HEK293T (cell line): ENCODE measurements at regions not wholly inside any gene's neighbourhood (a gene's known extent, or its start where the extent isn't known, plus 50 kb on each side); places are given as distances from the start of the nearest gene placed in this dataset.

Experiments used
- CTCF ChIA-PET: fragments of 350-600 bp; formaldehyde crosslinking; extraction: SDS; loops from one replicate; lab custom pipeline; 2021; ENCODE audit warnings: antibody characterized with exemption, inconsistent platforms; lab: Yijun Ruan, JAX
- POLR2A ChIA-PET: fragments of 350-600 bp; formaldehyde crosslinking; extraction: SDS; loops from one replicate; lab custom pipeline; 2020; ENCODE audit warnings: antibody characterized with exemption, inconsistent platforms; lab: Yijun Ruan, JAX
- DNase-seq: peaks from one replicate; pipeline ENCODE4 v3.0.0; 2012; ENCODE audit warnings: mixed read lengths; ENCODE audit errors: extremely low spot score
- ARNT ChIP-seq: fragments of 450-650 bp; IDR thresholded peaks from 2 replicates; pipeline ENCODE4 v1.6.1; 2017; ENCODE audit warnings: mild to moderate bottlenecking
- BHLHE40 ChIP-seq: fragments of 450-650 bp; IDR thresholded peaks from 2 replicates; pipeline ENCODE4 v1.6.1; 2016; ENCODE audit warnings: mild to moderate bottlenecking, moderate library complexity, borderline replicate concordance
- CTBP1 ChIP-seq: fragments of 450-650 bp; IDR thresholded peaks from 2 replicates; pipeline ENCODE4 v1.6.1; 2016; ENCODE audit warnings: borderline replicate concordance
- ELF4 ChIP-seq: fragments of 450-650 bp; IDR thresholded peaks from 2 replicates; pipeline ENCODE4 v1.6.1; 2017; ENCODE audit warnings: antibody characterized with exemption
- FOXA1 ChIP-seq: fragments of 450-650 bp; IDR thresholded peaks from 2 replicates; pipeline ENCODE4 v1.6.1; 2016; ENCODE audit warnings: mild to moderate bottlenecking
- FOXK2 ChIP-seq: fragments of 450-650 bp; IDR thresholded peaks from 2 replicates; pipeline ENCODE4 v1.6.1; 2016; ENCODE audit warnings: mild to moderate bottlenecking
- FOXM1 ChIP-seq: fragments of 450-650 bp; IDR thresholded peaks from 2 replicates; pipeline ENCODE4 v1.6.1; 2017; ENCODE audit warnings: mild to moderate bottlenecking, borderline replicate concordance
- HDGF ChIP-seq: fragments of 450-650 bp; IDR thresholded peaks from 2 replicates; pipeline ENCODE4 v1.6.1; 2017; ENCODE audit warnings: antibody characterized with exemption, borderline replicate concordance
- L3MBTL2 ChIP-seq: fragments of 450-650 bp; conservative IDR thresholded peaks from 2 replicates; pipeline ENCODE4 v1.6.1; 2016; ENCODE audit warnings: mild to moderate bottlenecking
- LEF1 ChIP-seq: fragments of 450-650 bp; IDR thresholded peaks from 2 replicates; pipeline ENCODE4 v1.6.1; 2017; ENCODE audit warnings: mild to moderate bottlenecking, borderline replicate concordance
- NFRKB ChIP-seq: fragments of 450-650 bp; IDR thresholded peaks from 2 replicates; pipeline ENCODE4 v1.6.1; 2016; ENCODE audit warnings: mild to moderate bottlenecking, moderate library complexity
- SP1 ChIP-seq: fragments of 450-650 bp; IDR thresholded peaks from 2 replicates; pipeline ENCODE4 v1.6.1; 2017
- SUZ12 ChIP-seq: fragments of 450-650 bp; IDR thresholded peaks from 2 replicates; pipeline ENCODE4 v1.6.1; 2016; ENCODE audit warnings: mild to moderate bottlenecking
- TARDBP ChIP-seq: fragments of 450-650 bp; IDR thresholded peaks from 2 replicates; pipeline ENCODE4 v1.6.1; 2016
- ZNF384 ChIP-seq: fragments of 450-650 bp; IDR thresholded peaks from 2 replicates; pipeline ENCODE4 v1.6.1; 2016
- TF ChIP-seq, protein P1 (sequence below): fragments of 450-650 bp; IDR thresholded peaks from 2 replicates; pipeline ENCODE4 v1.6.1; 2016

DNA sequence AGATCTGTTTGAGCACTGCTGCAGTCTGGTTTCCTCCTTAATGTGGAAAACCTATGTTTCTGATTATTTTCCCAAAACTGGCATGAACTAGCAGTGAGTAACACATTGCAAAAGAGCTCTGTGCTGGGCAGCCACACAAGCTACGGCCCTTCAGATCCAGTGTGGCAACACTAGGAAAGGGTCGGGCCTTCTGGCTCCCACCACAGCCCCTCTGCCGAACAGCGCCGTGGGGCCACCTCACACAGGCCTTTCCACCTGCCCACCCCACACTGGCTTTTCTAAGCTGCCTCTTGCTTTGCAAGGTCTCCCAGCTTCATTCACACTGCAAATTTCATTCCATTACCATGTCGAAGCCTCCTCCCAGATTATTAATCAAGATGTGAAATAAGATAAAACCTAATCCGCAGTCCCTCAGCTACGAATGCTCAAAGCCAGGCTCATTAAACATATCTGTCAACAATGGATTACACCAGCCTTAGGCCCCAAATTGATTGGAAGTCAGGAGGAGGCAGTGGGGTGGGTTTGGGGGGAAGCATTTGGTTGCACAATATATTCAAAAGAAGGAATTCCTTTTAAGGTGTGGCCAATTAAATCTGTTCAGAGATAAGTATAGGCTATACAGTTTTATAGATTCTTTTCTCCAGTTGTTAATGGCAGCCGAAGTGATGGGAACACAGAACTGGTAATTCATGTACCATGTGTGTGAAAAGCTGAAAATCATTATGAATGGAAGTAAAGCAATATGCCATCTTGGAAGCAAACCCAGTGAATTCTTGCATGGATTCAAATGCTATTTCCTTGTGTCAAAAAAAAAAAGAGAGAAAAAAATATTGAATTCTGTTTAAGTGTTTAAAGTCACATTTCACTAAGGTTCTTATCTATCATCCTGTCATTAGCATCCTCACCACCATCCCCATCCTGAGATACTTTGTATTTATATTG is 223.7 kb downstream of the MTERF1 start:
- no peak for DNase-seq
- ChIA-PET CTCF (no interaction called here), POLR2A (no interaction called here)
- TF ChIP-seq ZNF384 (no peak), FOXK2 (no peak), ARNT (no peak), FOXM1 (no peak), TARDBP (no peak), ELF4 (no peak)
- TF ChIP-seq, protein P1, sequence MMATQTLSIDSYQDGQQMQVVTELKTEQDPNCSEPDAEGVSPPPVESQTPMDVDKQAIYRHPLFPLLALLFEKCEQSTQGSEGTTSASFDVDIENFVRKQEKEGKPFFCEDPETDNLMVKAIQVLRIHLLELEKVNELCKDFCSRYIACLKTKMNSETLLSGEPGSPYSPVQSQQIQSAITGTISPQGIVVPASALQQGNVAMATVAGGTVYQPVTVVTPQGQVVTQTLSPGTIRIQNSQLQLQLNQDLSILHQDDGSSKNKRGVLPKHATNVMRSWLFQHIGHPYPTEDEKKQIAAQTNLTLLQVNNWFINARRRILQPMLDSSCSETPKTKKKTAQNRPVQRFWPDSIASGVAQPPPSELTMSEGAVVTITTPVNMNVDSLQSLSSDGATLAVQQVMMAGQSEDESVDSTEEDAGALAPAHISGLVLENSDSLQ: no peak

DNA sequence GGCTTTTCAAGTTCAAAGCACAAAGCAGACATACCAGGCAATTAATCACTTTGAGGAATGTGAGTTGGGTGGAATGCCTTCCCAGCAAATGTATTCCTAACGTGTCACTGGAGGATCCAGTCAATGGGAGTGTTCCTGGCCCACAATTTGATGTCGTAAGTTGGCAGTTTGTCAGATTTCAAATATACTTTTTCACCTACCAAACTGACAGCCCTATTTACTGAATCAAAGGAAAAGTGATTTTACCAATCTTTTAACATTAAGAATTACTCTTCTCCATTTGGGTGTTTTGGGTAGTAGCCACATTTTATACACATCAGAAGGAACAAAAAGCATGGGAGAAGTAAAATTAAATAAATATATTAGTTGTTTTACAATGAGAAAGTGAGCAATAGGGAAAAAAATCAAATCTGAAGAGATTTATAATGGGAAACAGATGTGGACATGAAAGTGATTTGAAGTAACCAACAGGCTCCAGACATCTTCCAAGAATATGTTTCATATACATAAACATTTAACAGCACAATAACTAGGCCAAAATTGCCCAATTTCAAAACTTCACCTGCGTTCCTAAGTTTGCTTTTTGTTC is 222.9 kb downstream of the MTERF1 start:
- no peak for DNase-seq
- POLR2A ChIA-PET: no interaction called here
- CTCF ChIA-PET: no interaction called here
- TF ChIP-seq L3MBTL2 (no peak), SP1 (no peak), FOXA1 (no peak), HDGF (no peak), ELF4 (no peak), FOXM1 (no peak), ARNT (no peak), BHLHE40 (no peak), ZNF384 (no peak), NFRKB (no peak), LEF1 (no peak), TARDBP (no peak), FOXK2 (no peak), SUZ12 (no peak), CTBP1 (no peak)
- TF ChIP-seq, protein P1: no peak

DNA sequence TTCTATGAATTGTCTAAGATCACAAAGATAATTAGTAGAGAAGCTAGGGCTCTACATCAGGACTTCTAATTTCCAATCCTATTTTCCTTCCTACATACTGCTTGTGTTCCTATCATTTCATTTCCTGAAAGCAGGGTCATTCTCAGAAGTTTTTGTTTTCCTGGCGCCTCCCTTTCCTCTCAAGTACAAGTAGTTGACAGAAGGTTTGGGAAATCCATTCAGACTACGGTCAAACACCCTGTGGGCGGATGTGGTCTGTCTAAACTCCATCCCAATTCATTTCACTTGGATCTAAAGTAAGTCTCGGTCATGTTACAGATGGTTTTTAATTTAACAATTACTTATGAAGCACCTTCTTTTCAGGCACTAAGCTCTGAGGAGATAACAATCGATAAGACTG is 221.4 kb downstream of the MTERF1 start:
- ChIA-PET CTCF (no interaction called here), POLR2A (no interaction called here)
- TF ChIP-seq TARDBP (no peak), SP1 (no peak), BHLHE40 (no peak), ZNF384 (no peak), FOXK2 (no peak), ARNT (no peak), SUZ12 (no peak), HDGF (no peak), NFRKB (no peak), FOXA1 (no peak), FOXM1 (no peak), CTBP1 (no peak), L3MBTL2 (no peak)
- TF ChIP-seq, protein P1: no peak
- no peak for DNase-seq

DNA sequence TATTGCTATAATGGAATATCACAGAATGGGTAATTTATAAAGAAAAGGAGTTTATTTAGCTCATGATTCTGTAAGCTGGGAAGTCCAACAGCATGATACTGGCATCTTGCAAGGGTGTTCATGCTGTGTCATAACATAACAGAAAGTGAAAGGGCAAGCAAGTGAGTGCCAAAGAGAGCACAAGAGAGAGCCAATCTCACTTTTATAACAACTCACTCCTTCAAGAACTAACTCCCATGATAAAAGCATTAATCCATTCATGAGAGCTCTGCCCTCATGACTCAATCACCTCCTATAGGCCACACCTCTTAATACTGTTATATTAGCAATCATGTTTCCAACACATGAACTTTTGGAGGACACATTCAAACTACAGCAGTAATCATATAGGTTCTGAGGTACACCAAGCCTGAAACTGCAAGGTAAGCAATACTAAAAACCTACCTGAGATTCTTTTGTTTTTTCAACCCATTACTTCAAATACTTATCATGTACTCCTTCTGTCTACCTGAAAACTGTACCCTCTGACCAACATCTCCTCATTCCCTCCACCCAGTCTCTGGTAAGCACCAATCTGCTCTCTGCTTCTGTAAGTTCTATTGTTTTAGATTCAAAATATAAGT is 219.7 kb downstream of the MTERF1 start:
- TF ChIP-seq NFRKB (no peak), TARDBP (no peak), LEF1 (no peak), FOXK2 (no peak), FOXA1 (no peak), L3MBTL2 (no peak), BHLHE40 (no peak), ARNT (no peak), FOXM1 (no peak), SP1 (no peak), HDGF (no peak), ZNF384 (no peak), SUZ12 (no peak), CTBP1 (no peak), ELF4 (no peak)
- TF ChIP-seq, protein P1: no peak
- CTCF ChIA-PET: no interaction called here
- DNase-seq: no peak
- POLR2A ChIA-PET: no interaction called here

DNA sequence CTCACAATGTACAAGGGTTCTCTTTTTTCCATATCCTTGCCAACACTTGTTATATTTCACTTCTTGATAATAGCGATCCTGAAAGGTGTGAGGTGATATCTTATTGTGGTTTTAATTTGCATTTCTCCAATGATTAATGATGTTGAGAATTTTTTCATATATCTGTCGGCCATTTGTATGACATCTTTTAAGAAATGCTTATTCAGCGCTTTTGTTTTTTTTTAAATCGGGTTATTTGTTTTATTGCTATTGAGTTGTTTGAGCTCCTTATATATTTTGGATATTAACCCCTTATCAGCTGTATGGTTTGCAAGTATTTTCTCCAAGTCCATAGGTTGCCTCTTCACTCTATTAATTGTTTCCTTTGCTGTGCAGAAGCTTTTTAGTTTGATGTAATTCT is 218.8 kb downstream of the MTERF1 start:
- ChIA-PET CTCF (no interaction called here), POLR2A (no interaction called here)
- no peak for DNase-seq
- TF ChIP-seq SUZ12 (no peak), SP1 (no peak), ELF4 (no peak), BHLHE40 (no peak), L3MBTL2 (no peak), NFRKB (no peak), FOXA1 (no peak), FOXM1 (no peak)
- TF ChIP-seq, protein P1: no peak
